ENCODE measurements at regions not wholly inside any gene's neighbourhood (a gene's known extent, or its start where the extent isn't known, plus 50 kb on each side); places are given as distances from the start of the nearest gene placed in this dataset.
"Not testable (repeated sequence)": the region's sequence is repeated elsewhere in the genome, so short reads cannot be mapped to it uniquely, and the experiment has no call there.

GRCh38 chr18:64799376-64799775, 650.5 kb upstream of the LINC00305 start:
- TF ChIP-seq POLR2A (IDR thresholded peaks at IDR 0.05; ENCODE audit: low read length) (no peak), GATA1 (IDR thresholded peaks at IDR 0.05; ENCODE audit: low read depth, low read length) (no peak)
- DNase-seq = no peak

- TF ChIP-seq GATA1 (IDR thresholded peaks at IDR 0.05; ENCODE audit: low read depth, low read length) (no peak), POLR2A (IDR thresholded peaks at IDR 0.05; ENCODE audit: low read length) (no peak)
- DNase-seq = no peak
Observed at GRCh38 chr18:64791236-64791635, 642.3 kb upstream of the LINC00305 start.

DNA sequence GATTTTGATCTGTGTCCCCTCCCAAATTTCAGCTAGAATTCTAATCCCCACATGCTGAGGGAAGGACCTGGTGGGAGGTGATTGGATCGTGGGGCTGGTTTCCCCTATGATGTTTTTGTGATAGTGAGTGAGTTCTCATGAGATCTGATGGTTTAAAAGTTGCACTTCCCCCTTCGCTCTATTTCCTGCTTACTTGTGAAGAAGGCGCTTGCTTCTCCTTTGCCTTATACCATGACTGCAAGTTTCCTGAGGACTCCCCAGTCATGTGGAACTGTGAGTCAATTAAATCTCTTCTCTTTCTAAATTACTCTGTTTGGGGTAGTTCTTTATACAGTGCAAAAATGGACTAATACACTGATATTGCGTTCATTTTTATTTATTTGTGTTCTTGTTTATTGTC, 636.8 kb upstream of the LINC00305 start:
- TF ChIP-seq GATA1 (IDR thresholded peaks at IDR 0.05; ENCODE audit: low read depth, low read length) (no peak), POLR2A (IDR thresholded peaks at IDR 0.05; ENCODE audit: low read length) (no peak)
- no peak for DNase-seq

DNA sequence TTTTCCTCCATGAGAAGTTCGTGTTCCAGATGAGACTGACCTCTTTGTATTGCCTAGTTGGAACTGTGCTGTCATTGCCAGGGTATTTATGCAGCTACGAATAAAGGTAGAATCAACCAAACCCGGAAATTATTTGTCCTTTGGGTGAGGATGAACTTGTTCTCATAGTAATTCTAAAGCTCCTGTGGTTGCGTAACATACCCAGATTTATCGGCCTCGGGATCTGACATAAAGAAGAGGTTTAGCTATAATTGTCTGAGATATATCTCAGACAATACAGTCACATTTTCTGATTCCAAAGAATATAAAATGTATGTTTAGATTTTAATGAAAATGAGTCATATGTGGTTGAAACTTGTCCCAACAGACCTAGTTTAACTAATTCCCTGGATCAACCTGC, 628.7 kb upstream of the LINC00305 start:
- TF ChIP-seq POLR2A (IDR thresholded peaks at IDR 0.05; ENCODE audit: low read length) (no peak), GATA1 (IDR thresholded peaks at IDR 0.05; ENCODE audit: low read depth, low read length) (no peak)
- DNase-seq = no peak

GRCh38 chr18:64765908-64766307, 617.0 kb upstream of the LINC00305 start:
- DNase-seq = no peak
- TF ChIP-seq POLR2A (IDR thresholded peaks at IDR 0.05; ENCODE audit: low read length) (no peak), GATA1 (IDR thresholded peaks at IDR 0.05; ENCODE audit: low read depth, low read length) (no peak)

GRCh38 chr18:64752707-64753106, 603.8 kb upstream of the LINC00305 start:
- TF ChIP-seq GATA1 (IDR thresholded peaks at IDR 0.05; ENCODE audit: low read depth, low read length) (no peak), POLR2A (IDR thresholded peaks at IDR 0.05; ENCODE audit: low read length) (no peak)
- DNase-seq = no peak

GRCh38 chr18:64749884-64750283, 601.0 kb upstream of the LINC00305 start:
- TF ChIP-seq GATA1 (IDR thresholded peaks at IDR 0.05; ENCODE audit: low read depth, low read length) (no peak), POLR2A (IDR thresholded peaks at IDR 0.05; ENCODE audit: low read length) (no peak)
- no peak for DNase-seq

- TF ChIP-seq GATA1 (IDR thresholded peaks at IDR 0.05; ENCODE audit: low read depth, low read length) (no peak), POLR2A (IDR thresholded peaks at IDR 0.05; ENCODE audit: low read length) (no peak)
- DNase-seq = no peak
Observed at GRCh38 chr18:64747803-64748202, 598.9 kb upstream of the LINC00305 start.

GRCh38 chr18:64742898-64743297, 594.0 kb upstream of the LINC00305 start:
- DNase-seq = no peak
- TF ChIP-seq POLR2A (IDR thresholded peaks at IDR 0.05; ENCODE audit: low read length) (no peak), GATA1 (IDR thresholded peaks at IDR 0.05; ENCODE audit: low read depth, low read length) (no peak)

DNA sequence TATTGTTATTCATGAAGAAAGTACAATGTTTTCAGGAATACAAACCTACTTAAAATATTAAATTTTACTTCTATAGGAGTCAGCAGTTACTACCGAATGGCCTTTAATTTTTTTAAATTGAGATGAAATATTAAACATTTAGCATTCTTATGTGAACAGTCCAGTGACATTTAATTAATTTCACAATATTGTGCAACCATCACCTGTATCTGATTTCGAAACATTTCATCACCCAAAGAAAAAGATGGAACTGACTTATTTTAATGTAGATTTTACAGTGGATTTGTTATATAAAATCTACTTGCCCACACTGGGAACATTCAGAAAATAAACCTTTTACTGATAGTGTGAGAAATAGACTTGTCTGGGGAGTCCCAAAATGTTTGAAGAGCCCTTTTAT, 585.2 kb upstream of the LINC00305 start:
- no peak for TF ChIP-seq GATA1 (IDR thresholded peaks at IDR 0.05; ENCODE audit: low read depth, low read length)
- TF ChIP-seq POLR2A (IDR thresholded peaks at IDR 0.05; ENCODE audit: low read length) = no peak
- DNase-seq = no peak

- not testable (repeated sequence) for DNase-seq
Observed at GRCh38 chr18:64725657-64726056, 576.8 kb upstream of the LINC00305 start.

DNA sequence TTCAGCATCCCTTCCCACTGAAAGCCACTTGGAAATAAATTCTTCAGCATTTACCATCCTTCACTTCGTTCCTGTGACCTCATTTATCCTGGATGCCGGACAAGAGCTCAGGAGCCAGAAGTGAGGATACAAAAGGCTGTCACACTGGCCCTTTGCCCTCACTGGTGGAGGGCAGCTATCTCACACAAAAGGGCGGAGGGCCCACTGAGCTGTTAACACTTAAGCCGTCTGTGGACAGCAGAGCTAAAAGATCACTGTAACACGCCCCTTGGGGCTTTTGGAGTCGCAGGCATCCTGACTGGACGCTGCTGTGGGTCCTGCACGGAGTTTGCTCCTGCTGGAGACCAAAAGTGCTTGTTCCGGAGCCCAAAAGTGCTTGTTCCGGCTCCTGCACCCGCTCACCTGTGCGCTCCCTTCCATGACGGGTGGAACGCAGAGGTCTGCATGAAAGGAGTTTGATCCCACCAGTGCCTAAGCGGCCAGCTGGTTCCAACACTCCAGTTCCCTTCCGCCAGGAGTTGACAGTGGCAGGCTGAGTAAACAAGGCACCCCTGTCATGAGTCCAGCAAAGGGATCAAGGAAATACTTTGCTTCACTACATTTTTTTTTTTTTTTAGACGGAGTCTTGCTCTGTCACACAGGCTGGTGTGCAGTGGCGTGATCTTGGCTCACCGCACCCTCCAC, 572.0 kb upstream of the LINC00305 start:
- TF ChIP-seq GATA1 (IDR thresholded peaks at IDR 0.05; ENCODE audit: low read depth, low read length) (no peak), POLR2A (IDR thresholded peaks at IDR 0.05; ENCODE audit: low read length) (no peak)
- DNase-seq = no peak

GRCh38 chr18:64718808-64719207, 569.9 kb upstream of the LINC00305 start:
- DNase-seq = no peak
- no peak for TF ChIP-seq GATA1 (IDR thresholded peaks at IDR 0.05; ENCODE audit: low read depth, low read length)
- TF ChIP-seq POLR2A (IDR thresholded peaks at IDR 0.05; ENCODE audit: low read length) = no peak

- no peak for DNase-seq
- TF ChIP-seq GATA1 (IDR thresholded peaks at IDR 0.05; ENCODE audit: low read depth, low read length) (no peak), POLR2A (IDR thresholded peaks at IDR 0.05; ENCODE audit: low read length) (no peak)
Observed at GRCh38 chr18:64717026-64717425, 568.1 kb upstream of the LINC00305 start.

DNA sequence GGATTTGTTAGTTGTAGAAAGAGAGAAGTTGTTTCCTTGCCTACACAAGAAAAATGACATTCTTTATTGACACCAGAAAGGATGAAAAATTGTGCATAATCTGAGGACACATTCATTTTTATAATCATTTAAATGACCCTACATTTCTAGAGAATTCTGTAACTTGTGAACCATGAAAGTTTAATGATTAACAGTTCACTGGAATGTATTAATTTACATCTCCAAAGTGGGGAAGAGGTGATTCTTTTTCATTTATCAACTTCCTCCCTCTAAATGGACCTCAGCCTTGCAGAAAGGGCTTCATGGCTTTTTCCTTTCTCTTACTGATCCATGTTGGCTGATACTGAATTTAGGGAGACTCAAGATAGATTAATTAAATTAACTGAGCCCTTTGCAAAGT, 565.2 kb upstream of the LINC00305 start:
- no peak for TF ChIP-seq POLR2A (IDR thresholded peaks at IDR 0.05; ENCODE audit: low read length)
- no peak for DNase-seq

DNA sequence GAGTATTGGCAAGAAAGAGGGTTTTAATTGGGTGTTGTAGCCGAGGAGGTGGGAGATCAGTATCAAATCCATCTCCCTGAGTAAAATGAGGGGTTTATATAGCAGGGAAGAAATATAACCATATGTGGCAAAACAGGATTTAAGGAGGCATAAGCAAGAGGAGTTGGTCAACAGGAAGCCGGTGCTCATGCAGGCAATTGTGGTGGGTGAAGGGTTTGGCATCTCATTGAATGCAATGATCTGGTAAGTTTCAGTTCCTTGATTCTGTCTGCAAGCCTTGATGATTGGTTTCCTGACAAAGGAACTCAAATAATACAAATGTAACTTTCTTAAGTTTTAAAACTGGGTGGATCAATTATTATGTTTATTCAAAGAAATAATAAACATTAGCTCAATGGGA, 564.4 kb upstream of the LINC00305 start:
- TF ChIP-seq POLR2A (IDR thresholded peaks at IDR 0.05; ENCODE audit: low read length) = no peak
- no peak for TF ChIP-seq GATA1 (IDR thresholded peaks at IDR 0.05; ENCODE audit: low read depth, low read length)
- DNase-seq = no peak
